ENCODE measurements at regions not wholly inside any gene's neighbourhood (a gene's known extent, or its start where the extent isn't known, plus 50 kb on each side); places are given as distances from the start of the nearest gene placed in this dataset.

GRCh38 chr15:95968856-95969255 lies 361.6 kb upstream of the NR2F2 start (continued):
- TF ChIP-seq CHD7 (IDR thresholded peaks at IDR 0.05; ENCODE audit: insufficient replicate concordance, low read length) (no peak), USF2 (IDR thresholded peaks at IDR 0.05; ENCODE audit: low read length) (no peak), KDM1A (IDR thresholded peaks at IDR 0.05; ENCODE audit: borderline replicate concordance, low read length) (no peak), CBX5 (IDR thresholded peaks at IDR 0.05; ENCODE audit: low read depth, low read length) (no peak), BCL11A (IDR thresholded peaks at IDR 0.05; ENCODE audit: low read depth in 2 of 2, low read length in 2 of 2) (no peak), SP4 (IDR thresholded peaks at IDR 0.05; ENCODE audit: low read length) (no peak), SRF (IDR thresholded peaks at IDR 0.05; ENCODE audit: low read depth, low read length) (no peak)

Data from H1 (cell line).